ENCODE measurements at regions not wholly inside any gene's neighbourhood (a gene's known extent, or its start where the extent isn't known, plus 50 kb on each side); places are given as distances from the start of the nearest gene placed in this dataset.

DNA sequence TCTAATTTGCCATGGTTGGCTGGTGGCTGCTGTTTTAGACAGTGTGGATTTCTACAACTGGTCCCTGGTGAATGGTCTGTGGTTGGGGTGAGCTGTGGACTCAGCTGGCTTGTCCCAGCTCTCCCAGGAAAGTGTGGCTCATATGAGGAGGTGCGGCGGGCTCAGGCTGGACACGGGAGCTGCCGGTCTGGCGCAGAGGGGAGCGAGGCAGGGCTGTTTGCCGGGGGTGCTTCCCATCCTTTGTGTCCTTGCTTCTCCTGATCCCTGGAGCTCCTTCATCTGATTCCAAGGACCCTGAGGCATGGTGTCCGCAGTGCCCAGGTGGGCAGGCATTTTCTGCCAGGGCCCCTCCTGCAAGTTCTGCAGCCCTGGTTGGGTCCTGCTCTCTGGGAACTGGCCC is 104.9 kb downstream of the TEX29 start:
- H3K36me3 ChIP-seq: no peaks in the 10 kb centered on the region
- no peaks in the 10 kb centered on the region for H3K27me3 ChIP-seq
- intact Hi-C loops (cut with DNase I; ENCODE audit: low total_unique reads): no loop called here
- TF ChIP-seq POLR2A (IDR thresholded peaks at IDR 0.05): no peak
- TF ChIP-seq, protein P1, sequence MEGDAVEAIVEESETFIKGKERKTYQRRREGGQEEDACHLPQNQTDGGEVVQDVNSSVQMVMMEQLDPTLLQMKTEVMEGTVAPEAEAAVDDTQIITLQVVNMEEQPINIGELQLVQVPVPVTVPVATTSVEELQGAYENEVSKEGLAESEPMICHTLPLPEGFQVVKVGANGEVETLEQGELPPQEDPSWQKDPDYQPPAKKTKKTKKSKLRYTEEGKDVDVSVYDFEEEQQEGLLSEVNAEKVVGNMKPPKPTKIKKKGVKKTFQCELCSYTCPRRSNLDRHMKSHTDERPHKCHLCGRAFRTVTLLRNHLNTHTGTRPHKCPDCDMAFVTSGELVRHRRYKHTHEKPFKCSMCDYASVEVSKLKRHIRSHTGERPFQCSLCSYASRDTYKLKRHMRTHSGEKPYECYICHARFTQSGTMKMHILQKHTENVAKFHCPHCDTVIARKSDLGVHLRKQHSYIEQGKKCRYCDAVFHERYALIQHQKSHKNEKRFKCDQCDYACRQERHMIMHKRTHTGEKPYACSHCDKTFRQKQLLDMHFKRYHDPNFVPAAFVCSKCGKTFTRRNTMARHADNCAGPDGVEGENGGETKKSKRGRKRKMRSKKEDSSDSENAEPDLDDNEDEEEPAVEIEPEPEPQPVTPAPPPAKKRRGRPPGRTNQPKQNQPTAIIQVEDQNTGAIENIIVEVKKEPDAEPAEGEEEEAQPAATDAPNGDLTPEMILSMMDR (IDR thresholded peaks at IDR 0.05): no peak
- no peaks in the 10 kb centered on the region for H3K9me3 ChIP-seq
- DNase-seq: no peak
- H3K27ac ChIP-seq: no peak overlapping the region
- H3K4me1 ChIP-seq: no peaks in the 10 kb centered on the region
- no peak overlapping the region for H3K4me3 ChIP-seq

DNA sequence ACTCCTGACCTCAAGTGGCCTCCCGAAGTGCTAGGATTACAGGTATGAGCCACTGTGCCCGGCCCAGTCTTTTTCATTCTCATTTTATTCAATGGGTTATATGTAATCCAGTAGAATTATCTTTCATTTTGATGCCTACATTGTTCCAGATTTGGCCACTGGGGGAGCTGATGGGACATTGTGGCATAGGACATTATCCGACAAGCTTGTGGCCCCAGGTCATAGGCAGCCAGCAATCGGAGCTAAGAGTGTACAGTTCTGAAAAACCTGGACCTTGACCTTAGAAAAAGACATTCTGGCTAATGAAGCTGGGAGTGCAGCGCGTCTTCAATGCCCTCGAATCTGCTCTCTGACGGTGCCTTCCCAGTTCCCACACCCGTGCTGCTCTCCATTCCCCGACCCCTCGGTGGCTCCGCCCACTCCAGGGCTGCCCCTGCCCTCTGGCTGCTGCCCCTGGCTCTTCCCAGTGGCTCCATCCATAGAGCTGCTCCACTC is 108.7 kb downstream of the TEX29 start:
- intact Hi-C loops (cut with DNase I; ENCODE audit: low total_unique reads): no loop called here
- Histone ChIP-seq H3K4me1 (no peaks in the 10 kb centered on the region), H3K4me3 (no peak overlapping the region), H3K9me3 (no peaks in the 10 kb centered on the region), H3K27ac (no peak overlapping the region), H3K27me3 (no peaks in the 10 kb centered on the region), H3K36me3 (no peaks in the 10 kb centered on the region)
- TF ChIP-seq POLR2A (IDR thresholded peaks at IDR 0.05): no peak
- TF ChIP-seq, protein P1 (IDR thresholded peaks at IDR 0.05): no peak
- DNase-seq: no peak

DNA sequence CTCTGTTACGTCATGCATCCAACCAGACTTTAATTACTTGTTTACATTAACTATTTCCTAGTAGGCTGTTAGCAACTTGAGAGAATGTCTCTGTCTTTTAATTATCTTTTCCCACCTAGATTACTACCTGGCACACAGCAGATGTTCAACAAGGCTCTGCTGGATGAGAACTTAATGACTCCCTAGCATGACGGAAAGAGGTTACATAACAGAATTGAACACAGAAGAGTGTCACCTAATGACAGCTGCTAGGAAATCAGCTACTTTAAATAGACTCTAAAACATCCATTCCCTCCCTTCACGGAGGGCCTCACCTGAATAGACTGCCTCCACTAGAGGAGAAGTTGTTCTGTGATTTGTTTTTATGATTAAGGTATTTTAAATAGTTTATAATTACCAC is 110.8 kb downstream of the TEX29 start:
- no peaks in the 10 kb centered on the region for H3K4me1 ChIP-seq

DNA sequence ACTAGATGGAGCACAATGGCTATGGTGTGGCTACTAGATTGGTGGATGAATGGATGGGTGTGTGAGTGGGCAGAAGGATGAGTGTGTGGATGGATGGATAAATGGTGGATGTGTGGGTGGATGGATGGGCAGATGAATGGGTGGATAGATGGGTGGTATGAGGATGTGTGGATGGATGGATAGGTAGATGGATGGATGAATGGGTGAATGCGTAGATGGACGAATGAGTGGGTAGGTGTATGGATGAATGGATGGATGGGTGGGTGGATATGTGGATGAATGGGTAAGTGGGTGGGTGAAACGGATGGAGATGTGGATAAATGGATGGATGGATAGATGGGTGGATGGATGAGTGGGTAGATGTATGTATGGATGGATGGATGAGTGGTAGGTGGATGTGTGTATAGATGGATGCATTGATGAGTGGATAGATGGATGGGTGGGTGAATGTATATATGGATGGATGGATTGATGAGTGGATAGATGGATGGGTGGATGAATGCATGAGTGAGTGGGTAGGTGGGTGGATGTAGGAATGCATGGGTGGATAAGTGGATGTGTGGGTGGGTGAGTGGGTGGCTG is 114.2 kb downstream of the TEX29 start:
- no peaks in the 10 kb centered on the region for H3K9me3 ChIP-seq
- H3K27me3 ChIP-seq: no peaks in the 10 kb centered on the region
- no peak for DNase-seq
- TF ChIP-seq, protein P1 (IDR thresholded peaks at IDR 0.05): no peak
- no peak for TF ChIP-seq POLR2A (IDR thresholded peaks at IDR 0.05)
- H3K36me3 ChIP-seq: no peaks in the 10 kb centered on the region
- intact Hi-C loops (cut with DNase I; ENCODE audit: low total_unique reads): no loop called here
- H3K4me1 ChIP-seq: no peaks in the 10 kb centered on the region
- no peak overlapping the region for H3K4me3 ChIP-seq
- no peak overlapping the region for H3K27ac ChIP-seq

More for the DNA sequence above, 110.8 kb downstream of the TEX29 start:
- DNase-seq: no peak
- Histone ChIP-seq H3K36me3 (no peaks in the 10 kb centered on the region), H3K27me3 (no peaks in the 10 kb centered on the region), H3K27ac (no peak overlapping the region), H3K9me3 (no peaks in the 10 kb centered on the region), H3K4me3 (no peak overlapping the region)
- intact Hi-C loops (cut with DNase I; ENCODE audit: low total_unique reads): no loop called here
- TF ChIP-seq POLR2A (IDR thresholded peaks at IDR 0.05): no peak
- TF ChIP-seq, protein P1 (IDR thresholded peaks at IDR 0.05): no peak

DNA sequence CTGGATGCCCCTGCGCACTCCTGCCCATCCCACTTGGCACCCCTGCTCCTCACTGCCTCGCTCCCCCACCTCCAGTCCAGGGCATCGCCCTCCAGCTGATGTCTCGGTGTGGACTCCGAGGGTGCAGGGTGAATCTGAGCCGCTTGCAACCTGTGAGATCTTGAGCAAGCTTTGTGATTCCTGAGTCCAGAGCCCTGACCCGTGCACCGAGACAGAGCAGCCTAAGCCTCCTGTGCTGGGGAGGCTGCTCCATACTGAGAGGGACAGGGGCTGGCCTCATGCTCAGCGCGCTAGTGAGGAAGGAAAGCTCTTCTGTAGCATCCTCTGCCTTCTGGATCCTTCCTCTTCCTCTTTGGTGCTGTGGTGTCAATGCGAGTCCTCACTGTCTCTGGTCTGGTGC is 116.0 kb downstream of the TEX29 start:
- Histone ChIP-seq H3K36me3 (no peaks in the 10 kb centered on the region), H3K4me3 (no peak overlapping the region), H3K4me1 (no peaks in the 10 kb centered on the region), H3K27me3 (no peaks in the 10 kb centered on the region), H3K9me3 (no peaks in the 10 kb centered on the region), H3K27ac (no peak overlapping the region)
- DNase-seq: no peak
- TF ChIP-seq POLR2A (IDR thresholded peaks at IDR 0.05): no peak
- TF ChIP-seq, protein P1 (IDR thresholded peaks at IDR 0.05): no peak
- intact Hi-C loops (cut with DNase I; ENCODE audit: low total_unique reads): no loop called here

Measured in uterus (tissue), 3 donors.